HT1080 (cell line): ENCODE measurements at regions not wholly inside any gene's neighbourhood (a gene's known extent, or its start where the extent isn't known, plus 50 kb on each side); places are given as distances from the start of the nearest gene placed in this dataset. TPM values are rescaled to one million over a fixed set of nuclear protein-coding genes. Genes with fewer than 3 reads are reported as not detected.

Source experiments
- DNase-seq: peaks from one replicate; pipeline ENCODE4 v3.0.0-alpha.2; 2015; ENCODE audit warnings: low read depth
- small RNA-seq: library from RNA; depleted of rRNA; stranded (forward); fragments of <200 nt; gene quantifications from one replicate; pipeline ENCODE3, GENCODE V24; 2014

DNA sequence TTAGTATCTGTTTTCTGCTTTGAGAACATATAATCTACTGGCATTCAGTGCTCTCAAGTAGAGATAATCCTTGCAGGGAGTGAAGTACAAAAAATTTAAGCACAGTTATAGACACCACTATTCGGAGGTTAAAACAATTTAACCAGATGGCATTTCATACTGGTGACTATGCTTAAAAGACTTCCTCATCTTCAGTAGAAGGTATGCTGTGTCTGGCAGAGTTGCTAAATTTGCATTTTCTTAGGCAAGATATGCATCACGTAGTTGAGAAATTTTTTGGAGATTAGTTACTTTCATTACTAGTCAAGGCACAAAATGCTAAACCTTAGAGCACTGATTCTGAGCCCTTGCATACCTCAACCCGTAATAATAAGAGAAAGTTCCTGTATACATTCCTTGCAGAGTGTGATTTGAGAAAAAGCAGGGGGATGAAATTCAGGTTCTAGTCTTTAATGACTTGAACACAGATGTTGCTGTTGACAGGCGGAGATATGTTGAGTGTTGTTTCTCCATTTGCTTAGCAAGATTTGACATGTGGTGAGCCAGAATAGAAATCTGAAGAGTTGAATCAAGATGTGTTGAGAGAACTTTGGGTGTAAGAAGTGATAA lies 70.8 kb upstream of the STARD4 start:
- DNase-seq = peak; percentile 44

DNA sequence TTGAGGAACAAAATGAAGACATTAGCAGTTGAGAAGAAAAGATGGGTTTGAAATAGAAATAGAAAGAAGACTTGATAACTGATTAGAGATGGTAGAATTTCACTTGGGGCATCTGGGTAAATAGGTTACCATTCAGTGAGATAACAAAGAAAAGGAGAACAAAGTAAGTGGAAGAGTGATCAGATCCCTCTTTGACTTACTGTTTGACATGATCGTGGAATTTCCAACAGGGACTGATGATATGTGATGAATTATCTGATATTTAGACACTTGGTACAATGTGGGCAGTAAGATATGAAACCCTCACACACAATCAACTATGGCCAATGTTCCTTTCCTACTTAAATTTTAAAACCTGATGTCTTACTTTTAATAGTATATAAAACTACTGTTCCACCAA lies 70.1 kb upstream of the STARD4 start:
- DNase-seq = no peak

DNA sequence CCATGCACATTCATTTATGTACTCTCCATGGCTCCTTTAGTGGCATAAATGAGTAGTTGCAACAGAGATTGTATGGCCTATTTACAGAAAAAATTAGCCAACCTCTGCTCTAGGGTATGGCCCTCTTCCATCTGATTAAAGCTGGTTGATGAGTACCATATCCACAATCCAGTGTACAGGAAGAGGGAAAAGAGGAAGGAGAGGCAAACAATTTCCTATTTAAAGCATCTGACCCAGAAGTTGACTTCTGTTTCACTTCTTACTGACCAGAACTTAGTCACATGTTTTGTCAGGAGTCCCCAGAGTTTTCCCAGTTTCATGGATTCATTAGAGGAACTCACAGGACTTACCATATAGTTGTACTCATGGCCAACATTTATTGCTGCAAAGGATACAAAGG lies 68.6 kb upstream of the STARD4 start:
- no peak for DNase-seq

DNA sequence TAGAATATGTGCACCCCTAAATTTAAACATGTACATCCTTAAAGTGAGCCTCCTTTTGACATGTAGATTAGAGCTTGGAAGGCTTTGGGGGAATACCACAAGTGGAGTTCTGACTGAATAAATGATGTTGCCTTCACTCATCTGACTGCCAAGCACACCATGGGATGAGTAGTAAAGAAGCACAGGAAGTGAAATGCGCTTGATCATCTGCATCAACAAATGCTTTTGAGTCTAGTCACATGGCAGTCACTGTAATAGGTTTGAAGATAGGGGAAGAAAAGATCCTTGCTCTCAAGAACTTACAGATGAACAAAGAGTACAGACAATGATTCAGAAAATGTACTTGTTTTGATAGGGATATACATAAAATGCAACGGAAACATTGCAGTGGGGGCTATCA lies 62.0 kb upstream of the STARD4 start:
- DNase-seq = peak; percentile 33

DNA sequence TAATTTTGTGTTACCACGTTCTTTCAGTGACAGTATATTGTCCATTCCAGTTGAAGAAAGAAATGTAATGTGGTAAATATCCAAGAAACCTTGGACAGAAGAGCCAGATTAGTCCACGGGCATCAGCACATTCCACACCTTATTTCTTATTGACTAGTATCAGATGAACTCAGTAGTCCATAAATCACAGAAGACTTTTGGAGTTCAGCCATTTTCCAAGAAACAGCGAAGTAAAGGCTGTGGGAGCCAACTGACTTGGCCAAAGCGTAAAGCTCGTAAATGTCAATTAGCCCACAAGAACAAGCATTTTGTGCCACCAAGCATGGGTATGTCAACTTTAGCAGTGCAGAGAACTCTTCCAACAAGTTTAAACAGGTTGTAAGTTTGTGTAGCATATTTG lies 60.2 kb upstream of the STARD4 start:
- no peak for DNase-seq

DNA sequence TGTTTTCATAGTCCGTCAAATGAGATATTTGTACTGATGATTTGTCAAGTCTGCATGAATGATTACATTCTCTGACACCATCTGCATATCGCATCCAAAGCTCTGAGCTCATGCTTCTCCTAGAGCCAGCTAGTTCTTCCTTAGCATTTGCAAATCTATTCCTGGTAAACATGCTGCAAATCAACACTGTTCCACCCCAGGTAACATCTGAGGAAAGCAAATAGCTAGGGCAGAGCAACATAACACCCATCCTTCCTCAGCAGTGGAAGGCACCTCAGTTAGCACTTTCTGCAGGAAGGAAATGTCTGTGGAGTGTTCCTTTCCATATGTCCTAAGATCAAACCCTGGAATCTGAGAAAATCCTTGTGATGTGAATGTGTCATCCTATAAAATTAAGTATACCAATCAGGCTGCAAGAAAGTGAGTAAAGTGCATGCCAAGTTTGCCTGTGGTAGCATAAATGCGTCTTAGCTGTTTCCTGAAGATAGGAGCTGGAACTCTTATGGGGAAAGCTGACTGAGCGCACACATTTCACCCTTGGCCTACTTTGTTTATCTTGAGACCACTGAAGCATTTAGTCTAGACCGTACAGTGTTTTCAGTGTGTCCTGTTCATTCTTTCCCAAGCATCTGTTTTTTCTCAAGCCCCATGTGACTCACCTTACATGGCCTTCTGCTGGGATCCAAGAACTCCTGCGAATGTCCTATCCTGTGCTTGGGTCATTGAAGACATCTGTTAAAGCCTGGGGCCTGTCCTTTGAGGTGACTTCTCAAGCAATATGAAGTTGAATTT lies 50.9 kb upstream of the STARD4 start:
- peak; percentile 78 for DNase-seq

DNA sequence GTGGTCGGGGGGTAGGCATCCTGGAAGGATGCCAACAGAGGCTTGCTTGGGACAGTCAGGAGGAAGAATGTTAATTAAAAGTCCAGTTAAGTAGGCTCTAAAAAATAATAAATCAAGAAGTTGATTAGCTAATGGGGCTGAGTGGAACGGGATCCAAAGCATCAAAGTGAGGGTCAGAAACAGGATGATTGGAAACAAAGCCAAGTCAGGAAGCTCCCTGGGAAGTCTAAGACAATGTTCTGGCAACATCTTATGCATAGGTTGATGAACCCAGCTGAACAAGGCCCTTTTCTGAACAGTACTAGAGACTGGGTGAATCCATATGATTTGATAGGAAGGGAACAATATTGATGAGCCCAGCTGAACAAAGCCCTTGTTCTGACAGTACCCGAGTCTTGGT lies 50.2 kb upstream of the STARD4 start:
- no peak for DNase-seq

Small RNA genes in the stretch of these regions (small RNA-seq; reads per million reads assigned to genes)
- not detected for gene AC008967.1
- not detected for gene HMGN1P13
